22Rv1 (cell line): ENCODE measurements at regions not wholly inside any gene's neighbourhood (a gene's known extent, or its start where the extent isn't known, plus 50 kb on each side); places are given as distances from the start of the nearest gene placed in this dataset.
"Not testable (repeated sequence)": the region's sequence is repeated elsewhere in the genome, so short reads cannot be mapped to it uniquely, and the experiment has no call there.

Experiments used
- CTCF ChIP-seq: fragments of 450-650 bp; IDR thresholded peaks from 2 replicates; pipeline ENCODE4 v1.5.1; 2017; ENCODE audit warnings: mild to moderate bottlenecking
- ZFX ChIP-seq: fragments of 450-650 bp; IDR thresholded peaks from 2 replicates; pipeline ENCODE4 v1.6.1; 2017; ENCODE audit warnings: antibody characterized with exemption, borderline replicate concordance

DNA sequence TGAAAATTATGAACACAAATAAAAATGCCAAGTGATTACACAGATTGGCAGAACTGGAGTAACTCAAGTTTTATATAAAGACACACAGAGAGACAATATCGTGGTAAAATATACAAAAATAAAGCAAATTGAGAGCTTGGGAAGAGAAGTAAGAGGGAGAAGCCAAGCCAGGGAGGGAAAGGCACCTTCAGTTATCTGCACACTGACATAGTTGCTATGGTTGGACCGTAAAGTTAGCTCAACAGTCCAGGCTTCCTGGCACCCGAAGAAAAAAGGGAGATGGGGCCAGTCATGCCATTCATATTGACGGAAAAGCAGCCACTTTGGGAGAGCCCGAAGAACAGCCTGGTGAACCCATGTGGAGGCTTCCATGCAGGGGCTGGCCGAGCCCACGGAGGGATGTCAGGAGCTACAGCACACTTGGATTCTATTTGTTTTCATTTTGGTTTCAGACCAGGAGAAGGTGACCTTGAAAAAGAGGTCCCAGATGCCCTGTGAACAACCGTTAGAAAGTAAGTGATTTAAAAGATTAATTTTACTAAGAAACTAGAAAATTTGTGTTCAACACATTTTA lies 177.1 kb upstream of the IRF2BP2 start:
- not testable (repeated sequence) for TF ChIP-seq CTCF, ZFX
